SK-N-SH (cell line): ENCODE measurements at regions not wholly inside any gene's neighbourhood (a gene's known extent, or its start where the extent isn't known, plus 50 kb on each side); places are given as distances from the start of the nearest gene placed in this dataset.
A peak's percentile ranks its signal among the peaks of the same experiment; 100 is the strongest.

ENCODE experiments used
- CTCF ChIA-PET: fragments of 300-600, 350-600 bp; formaldehyde crosslinking; extraction: SDS; loops from one replicate; lab custom pipeline; 2021; lab: Yijun Ruan, JAX
- POLR2A ChIA-PET: fragments of 350-600 bp; sonication (Branson Sonifier 250); formaldehyde crosslinking; extraction: SDS; loops from one replicate; lab custom pipeline; 2020; ENCODE audit warnings: antibody characterized with exemption, inconsistent platforms; lab: Yijun Ruan, JAX
- DNase-seq: peaks from one replicate; pipeline ENCODE4 v3.0.0; 2012
- H2AFZ ChIP-seq: fragments of 200-600 bp; sonication (generic); 2 replicates; pipeline ENCODE4 v1.8.1; 2016; ENCODE audit warnings: antibody characterized with exemption, mild to moderate bottlenecking, low read depth
- H3F3A ChIP-seq: fragments of 200-600 bp; sonication (generic); replicated peaks from 2 replicates; pipeline ENCODE3; 2016; ENCODE audit warnings: antibody characterized with exemption, mild to moderate bottlenecking; ENCODE audit not compliant: insufficient read depth
- H3K27ac ChIP-seq, 2 experiments: fragments of 200-500 bp in 1 of 2; fragments of 200-600 bp in 1 of 2; sonication (Bioruptor generic) in 1 of 2; sonication (generic), shearing (Covaris generic) in 1 of 2; 2 replicates each; pipeline versions ENCODE4 v1.5.1 to v1.6.1; 2014 to 2016; ENCODE audit warnings: low read depth in 2 of 2, inconsistent platforms in 1 of 2, low read length in 1 of 2, mild to moderate bottlenecking in 1 of 2, mixed read lengths in 1 of 2
- H3K27me3 ChIP-seq: fragments of 200-600 bp; sonication (generic), shearing (Covaris generic); 2 replicates; pipeline ENCODE4 v1.6.1; 2016; ENCODE audit warnings: mixed run types; ENCODE audit not compliant: insufficient read depth
- H3K36me3 ChIP-seq, 2 experiments: fragments of 200-500 bp in 1 of 2; fragments of 200-600 bp in 1 of 2; sonication (Bioruptor generic) in 1 of 2; sonication (generic) in 1 of 2; replicated peaks in 1 of 2; 2 replicates each; pipeline versions ENCODE3 to v1.5.1; 2014 to 2016; ENCODE audit warnings: low read length in 1 of 2, mild to moderate bottlenecking in 1 of 2; ENCODE audit not compliant: insufficient read depth in 2 of 2, control insufficient read depth in 1 of 2
- H3K4me1 ChIP-seq, 2 experiments: fragments of 200-500 bp in 1 of 2; fragments of 200-600 bp in 1 of 2; sonication (Bioruptor generic) in 1 of 2; sonication (generic), shearing (Covaris generic) in 1 of 2; 2 replicates each; pipeline versions ENCODE4 v1.5.1 to v1.6.1; 2014 to 2016; ENCODE audit warnings: low read depth in 1 of 2, low read length in 1 of 2, mixed run types in 1 of 2; ENCODE audit not compliant: insufficient read depth in 2 of 2, control insufficient read depth in 1 of 2
- H3K4me2 ChIP-seq: fragments of 200-600 bp; sonication (generic), shearing (Covaris generic); 2 replicates; pipeline ENCODE4 v1.6.1; 2017; ENCODE audit warnings: mixed run types
- H3K4me3 ChIP-seq, 2 experiments: fragments of 200-500 bp in 1 of 2; fragments of 200-600 bp in 1 of 2; sonication (Bioruptor generic) in 1 of 2; sonication (generic), shearing (Covaris generic) in 1 of 2; 2 replicates each; pipeline versions ENCODE4 v1.5.1 to v1.8.1; 2014 to 2016; ENCODE audit warnings: low read depth in 2 of 2, inconsistent platforms in 1 of 2, low read length in 1 of 2, mild to moderate bottlenecking in 1 of 2, mixed read lengths in 1 of 2, moderate library complexity in 1 of 2
- H3K79me2 ChIP-seq: fragments of 200-600 bp; sonication (generic); 2 replicates; pipeline ENCODE4 v1.8.1; 2017; ENCODE audit warnings: mild to moderate bottlenecking; ENCODE audit not compliant: insufficient read depth
- H3K9ac ChIP-seq: fragments of 200-600 bp; sonication (generic); 2 replicates; pipeline ENCODE4 v1.6.1; 2017; ENCODE audit warnings: mixed run types
- H3K9me2 ChIP-seq: fragments of 200-600 bp; sonication (generic); 2 replicates; pipeline ENCODE4 v1.6.1; 2017; ENCODE audit warnings: mixed run types
- H3K9me3 ChIP-seq: fragments of 200-600 bp; sonication (generic); 2 replicates; pipeline ENCODE4 v1.6.1; 2017; ENCODE audit warnings: mixed run types, mild to moderate bottlenecking, moderate library complexity
- H4K20me1 ChIP-seq: fragments of 200-600 bp; sonication (generic); 2 replicates; pipeline ENCODE4 v1.6.1; 2017; ENCODE audit warnings: mild to moderate bottlenecking, mixed run types; ENCODE audit not compliant: insufficient read depth
- ELF1 ChIP-seq: IDR thresholded peaks from 2 replicates; pipeline ENCODE4 v1.4.0; 2012
- FOSL2 ChIP-seq: IDR thresholded peaks from 2 replicates; pipeline ENCODE4 v1.4.0; 2012; ENCODE audit warnings: low read depth, mild to moderate bottlenecking, moderate library complexity, borderline replicate concordance
- FOXJ3 ChIP-seq: sonication (generic); formaldehyde crosslinking; IDR thresholded peaks from 2 replicates; pipeline ENCODE4 v1.5.1; 2020; ENCODE audit warnings: mild to moderate bottlenecking, missing genetic modification reagents
- MAX ChIP-seq: IDR thresholded peaks from 2 replicates; pipeline ENCODE4 v1.4.0; 2012; ENCODE audit warnings: low read depth
- PBX3 ChIP-seq: IDR thresholded peaks from 2 replicates; pipeline ENCODE4; 2012
- REST ChIP-seq: IDR thresholded peaks from 2 replicates; pipeline ENCODE4 v1.6.1; 2012; ENCODE audit warnings: mild to moderate bottlenecking, low read depth, low read length, moderate library complexity
- RFX5 ChIP-seq: IDR thresholded peaks from 2 replicates; pipeline ENCODE4 v1.6.1; 2012; ENCODE audit warnings: mild to moderate bottlenecking, improper control_type of control experiment, low read length
- SMC3 ChIP-seq: IDR thresholded peaks from 2 replicates; pipeline ENCODE4 v1.6.1; 2012; ENCODE audit warnings: low read depth, low read length, improper control_type of control experiment
- TCF12 ChIP-seq: IDR thresholded peaks from 2 replicates; pipeline ENCODE4 v1.4.0; 2012
- USF1 ChIP-seq: IDR thresholded peaks from 2 replicates; pipeline ENCODE4 v1.4.0; 2012; ENCODE audit warnings: low read depth, borderline replicate concordance
- WGBS: methylation state at CpG from one replicate; pipeline ENCODE4 v1.1.6; 2017; ENCODE audit warnings: low lambda C conversion rate; 5-methylcytosine and 5-hydroxymethylcytosine counted together

GRCh38 chr9:93893899-93894690 lies 61.1 kb downstream of the BARX1 start:
- Histone ChIP-seq H2AFZ (no peak overlapping the region), H3K9ac (no peak overlapping the region), H3K4me3 (no peak overlapping the region), H3K27ac (no peak overlapping the region), H3K9me3 (no peaks in the 10 kb centered on the region), H3K27me3 (no peaks in the 10 kb centered on the region), H4K20me1 (no peaks in the 10 kb centered on the region), H3K4me1 (peaks cover 0 to 11% of the 10 kb centered on the region in 2 experiments; a peak in 1 of 4 replicates), H3F3A (no peaks in the 10 kb centered on the region), H3K79me2 (no peaks in the 10 kb centered on the region)
- CTCF ChIA-PET, result interaction anchor here (0.6 kb wide), 2 partner anchors 69 to 212 kb away, joined by 3 read pairs; no protein-coding TSS in a partner anchor
- WGBS, result 27% methylated on average over 9 of the region's 15 CpGs
- POLR2A ChIA-PET, result no interaction called here
- TF ChIP-seq FOXJ3 (CRISPR knock-in tag) (no peak), RFX5 (no peak), TCF12 (no peak), USF1 (no peak), REST (no peak), ELF1 (no peak), SMC3 (no peak), MAX (no peak)
- TF ChIP-seq, all 33 proteins: peak for 0
- H3K36me3 ChIP-seq, result no peaks in the 10 kb centered on the region
- H3K4me2 ChIP-seq, result no peak overlapping the region
- H3K9me2 ChIP-seq, result no peaks in the 10 kb centered on the region
- peak; percentile 8 for DNase-seq

- Histone ChIP-seq H3F3A (no peaks in the 10 kb centered on the region), H2AFZ (no peak overlapping the region), H3K36me3 (no peaks in the 10 kb centered on the region), H3K9me3 (no peaks in the 10 kb centered on the region), H3K27me3 (no peaks in the 10 kb centered on the region), H3K4me3 (no peak overlapping the region), H3K4me2 (no peak overlapping the region), H3K79me2 (no peaks in the 10 kb centered on the region), H3K27ac (no peak overlapping the region), H4K20me1 (no peaks in the 10 kb centered on the region), H3K9me2 (no peaks in the 10 kb centered on the region), H3K9ac (no peak overlapping the region), H3K4me1 (peaks cover 0 to 11% of the 10 kb centered on the region in 2 experiments; a peak in 1 of 4 replicates)
- DNase-seq, result no peak
- TF ChIP-seq FOSL2 (no peak), PBX3 (no peak), USF1 (no peak)
- ChIA-PET CTCF (no interaction called here), POLR2A (no interaction called here)
These were observed 62.0 kb downstream of the BARX1 start for GRCh38 chr9:93893194-93893593.
